Mesothelial cell of epicardium (in vitro differentiated cells): ENCODE measurements at regions not wholly inside any gene's neighbourhood (a gene's known extent, or its start where the extent isn't known, plus 50 kb on each side); places are given as distances from the start of the nearest gene placed in this dataset.

Experiments
- DNase-seq, 2 experiments: peaks; one replicate each; pipeline ENCODE4 v3.0.0; 2021; ENCODE audit warnings: low spot score in 2 of 2; ENCODE audit not compliant: unreplicated experiment in 2 of 2
- H3K27ac Mint-ChIP-seq: 2 replicates; pipeline ENCODE4 v1.8.0; 2021; ENCODE audit warnings: mixed read lengths
- H3K27me3 Mint-ChIP-seq: 2 replicates; pipeline ENCODE4 v1.8.0; 2021; ENCODE audit warnings: low read depth, mixed read lengths
- H3K36me3 Mint-ChIP-seq: 2 replicates; pipeline ENCODE4 v1.8.0; 2021; ENCODE audit warnings: mixed read lengths
- H3K4me1 Mint-ChIP-seq: 2 replicates; pipeline ENCODE4 v1.8.0; 2021; ENCODE audit warnings: mixed read lengths
- H3K4me3 Mint-ChIP-seq: 2 replicates; pipeline ENCODE4 v1.8.0; 2021; ENCODE audit warnings: mild to moderate bottlenecking, moderate library complexity, mixed read lengths
- H3K9me3 Mint-ChIP-seq: 2 replicates; pipeline ENCODE4 v1.8.0; 2021; ENCODE audit warnings: mixed read lengths
- CTCF ChIP-seq: fragments of 200-600 bp; sonication (generic); IDR thresholded peaks from one replicate; pipeline ENCODE4 v1.5.0; 2021; ENCODE audit warnings: antibody characterized with exemption; ENCODE audit not compliant: unreplicated experiment

- DNase-seq = no peak
- H3K27ac Mint-ChIP-seq = peak overlapping the region; percentile 22
Observed at GRCh38 chr18:22080035-22080434, 89.4 kb upstream of the GATA6 start.

GRCh38 chr18:22082408-22082807 lies 87.0 kb upstream of the GATA6 start:
- Mint-ChIP-seq H3K4me1 (peaks cover 25% of the 10 kb centered on the region), H3K9me3 (no peaks in the 10 kb centered on the region), H3K27ac (no peak overlapping the region), H3K36me3 (no peaks in the 10 kb centered on the region), H3K4me3 (no peak overlapping the region), H3K27me3 (peaks cover 2% of the 10 kb centered on the region)
- no peak for TF ChIP-seq CTCF
- DNase-seq = no peak

More at GRCh38 chr18:22080035-22080434, 89.4 kb upstream of the GATA6 start:
- no peak for TF ChIP-seq CTCF
- H3K36me3 Mint-ChIP-seq = no peaks in the 10 kb centered on the region
- no peaks in the 10 kb centered on the region for H3K9me3 Mint-ChIP-seq
- no peak overlapping the region for H3K4me3 Mint-ChIP-seq
- peaks cover 25% of the 10 kb centered on the region for H3K4me1 Mint-ChIP-seq
- peaks cover 2% of the 10 kb centered on the region for H3K27me3 Mint-ChIP-seq

- Mint-ChIP-seq H3K27me3 (peaks cover 10% of the 10 kb centered on the region), H3K36me3 (no peaks in the 10 kb centered on the region), H3K4me3 (no peak overlapping the region), H3K4me1 (peaks cover 30% of the 10 kb centered on the region), H3K9me3 (no peaks in the 10 kb centered on the region), H3K27ac (no peak overlapping the region)
- no peak for DNase-seq
- no peak for TF ChIP-seq CTCF
Observed at GRCh38 chr18:22084547-22084946, 84.8 kb upstream of the GATA6 start.

- Mint-ChIP-seq H3K9me3 (no peaks in the 10 kb centered on the region), H3K27me3 (peaks cover 10% of the 10 kb centered on the region), H3K4me3 (no peak overlapping the region), H3K36me3 (no peaks in the 10 kb centered on the region), H3K4me1 (peaks cover 18% of the 10 kb centered on the region), H3K27ac (no peak overlapping the region)
- no peak for DNase-seq
- no peak for TF ChIP-seq CTCF
Observed at GRCh38 chr18:22086973-22087372, 82.4 kb upstream of the GATA6 start.

GRCh38 chr18:22088029-22088428 lies 81.4 kb upstream of the GATA6 start:
- no peaks in the 10 kb centered on the region for H3K36me3 Mint-ChIP-seq
- no peak overlapping the region for H3K27ac Mint-ChIP-seq

More at GRCh38 chr18:22088029-22088428, 81.4 kb upstream of the GATA6 start:
- DNase-seq = no peak
- Mint-ChIP-seq H3K4me1 (peaks cover 18% of the 10 kb centered on the region), H3K9me3 (no peaks in the 10 kb centered on the region), H3K27me3 (peaks cover 12% of the 10 kb centered on the region), H3K4me3 (no peak overlapping the region)
- no peak for TF ChIP-seq CTCF
